ENCODE measurements at regions not wholly inside any gene's neighbourhood (a gene's known extent, or its start where the extent isn't known, plus 50 kb on each side); places are given as distances from the start of the nearest gene placed in this dataset.

DNA sequence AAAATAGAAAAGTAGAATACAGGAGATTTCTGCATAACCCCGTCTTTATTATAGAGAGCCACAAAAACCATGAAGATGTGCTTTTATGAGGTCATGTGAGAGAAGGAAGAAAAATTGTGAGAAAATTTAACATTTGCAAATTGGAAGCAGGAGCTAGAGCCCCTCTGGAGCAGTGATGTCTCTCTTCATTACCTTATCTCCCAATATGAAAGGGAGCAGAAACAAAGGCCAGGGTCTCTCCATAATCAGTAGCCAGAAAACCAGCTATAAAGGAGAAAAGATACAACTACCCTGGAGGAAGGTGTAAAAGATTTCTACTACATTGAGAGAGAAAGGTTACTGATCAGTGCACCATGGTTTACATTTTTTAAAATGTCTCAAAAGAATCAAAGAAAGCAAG is 53.2 kb upstream of the ITGA1 start:
- DNase-seq, result no peak

DNA sequence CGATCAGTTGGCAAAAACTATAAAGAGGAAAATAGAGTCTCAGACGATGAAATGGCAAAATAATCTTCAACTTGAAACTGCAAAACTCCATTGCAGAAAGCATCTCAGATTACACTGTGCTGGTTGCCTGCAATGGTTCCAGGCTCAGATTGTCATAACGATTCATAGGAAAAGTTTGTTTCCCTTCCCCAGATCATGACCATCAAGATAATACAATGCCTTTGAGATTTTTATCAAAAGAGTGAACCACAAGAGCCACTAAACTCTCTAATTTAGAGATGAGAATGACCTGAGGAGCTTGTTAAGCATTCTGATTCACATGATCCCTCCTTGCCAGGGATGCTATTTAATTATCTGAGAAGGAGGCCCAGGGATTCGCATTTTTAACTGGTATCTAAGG is 52.6 kb upstream of the ITGA1 start:
- DNase-seq, result no peak

Measured in stimulated activated CD4-positive, alpha-beta T cell treated with anti-CD3 and anti-CD28 coated beads, Interleukin-2, amount 100 ng/mL, for 48 hours (primary cell).